ENCODE measurements at regions not wholly inside any gene's neighbourhood (a gene's known extent, or its start where the extent isn't known, plus 50 kb on each side); places are given as distances from the start of the nearest gene placed in this dataset.

DNA sequence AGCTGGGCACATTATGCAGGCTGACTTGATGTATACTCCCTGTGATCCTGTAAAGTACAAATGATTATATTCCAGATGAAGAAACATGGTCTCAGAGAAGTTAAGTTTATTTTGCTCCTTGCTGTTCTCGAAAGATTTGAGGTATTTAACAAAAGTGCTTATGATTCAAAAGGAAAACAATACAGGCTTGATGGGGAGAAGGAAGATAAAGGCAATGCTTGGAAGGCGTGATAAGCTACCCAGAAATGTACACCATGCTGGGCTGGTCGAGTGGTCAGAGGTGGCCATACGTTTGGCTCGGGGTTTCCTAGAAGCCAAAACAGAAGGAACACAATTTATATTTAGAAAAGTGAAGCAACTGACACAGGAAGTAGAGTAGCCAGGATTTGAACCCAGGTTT lies 201.0 kb downstream of the KTN1 start:
- BruUV-seq (replicated peaks) = no TSS peak
- no peak overlapping the region for H3K27ac Mint-ChIP-seq (ENCODE audit: unreplicated experiment)
- H3K27me3 ChIP-seq (replicated peaks; ENCODE audit: control insufficient read depth, insufficient read depth, low read length) = no peaks in the 10 kb centered on the region
- H3K4me1 Mint-ChIP-seq (ENCODE audit: low read depth, unreplicated experiment) = no peaks in the 10 kb centered on the region
- no peaks in the 10 kb centered on the region for H3K4me1 ChIP-seq
- H3K36me3 Mint-ChIP-seq (ENCODE audit: insufficient read depth, unreplicated experiment) = no peaks in the 10 kb centered on the region
- H3K4me3 ChIP-seq (ENCODE audit: low read depth, low read length) = no peak overlapping the region
- peaks cover 6% of the 10 kb centered on the region for H3K27me3 Mint-ChIP-seq (ENCODE audit: insufficient read depth, unreplicated experiment)
- H3K4me3 Mint-ChIP-seq (ENCODE audit: unreplicated experiment) = no peak overlapping the region
- ChIA-PET POLR2A (interaction anchor here (0.7 kb wide), 1 partner anchor 43 kb away, joined by 3 read pairs; no protein-coding TSS in a partner anchor), CTCF (no interaction called here)
- DNase-seq = no peak
- no peaks in the 10 kb centered on the region for H3K9me3 ChIP-seq
- no peak for TF ChIP-seq CTCF (IDR thresholded peaks at IDR 0.05; ENCODE audit: insufficient read depth in 1 of 2, low read depth in 1 of 2, low read length in 1 of 2, severe bottlenecking in 1 of 2, unreplicated experiment in 1 of 2)
- intact Hi-C loops (cut with micrococcal nuclease; ENCODE audit: unreplicated experiment) = no loop called here
- no peaks in the 10 kb centered on the region for H3K36me3 ChIP-seq (ENCODE audit: control insufficient read depth, insufficient read depth, low read length)
- H3K9me3 Mint-ChIP-seq (ENCODE audit: unreplicated experiment) = no peaks in the 10 kb centered on the region

DNA sequence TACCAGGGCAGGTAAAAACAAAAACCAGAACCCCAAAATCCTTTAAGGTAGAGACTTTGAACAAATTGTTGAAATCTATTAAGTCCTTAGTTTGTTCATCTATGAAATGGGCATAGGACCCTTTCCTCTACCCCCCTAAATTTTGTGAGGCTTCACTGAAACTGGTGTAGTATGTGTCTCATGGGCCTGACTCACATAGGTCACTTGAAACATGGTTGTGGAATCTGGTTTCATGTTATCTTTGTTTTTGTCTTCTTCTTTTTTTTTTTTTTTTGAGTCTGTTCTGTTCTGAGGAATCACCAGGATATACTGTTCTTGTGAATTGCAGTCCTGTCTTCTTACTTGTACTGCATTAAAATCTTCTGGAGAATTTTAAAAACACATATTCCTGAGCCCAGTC lies 202.2 kb downstream of the KTN1 start:
- Histone ChIP-seq H3K36me3 (ENCODE audit: control insufficient read depth, insufficient read depth, low read length) (no peaks in the 10 kb centered on the region), H3K4me1 (no peaks in the 10 kb centered on the region), H3K4me3 (ENCODE audit: low read depth, low read length) (no peak overlapping the region), H3K27me3 (replicated peaks; ENCODE audit: control insufficient read depth, insufficient read depth, low read length) (no peaks in the 10 kb centered on the region), H3K9me3 (no peaks in the 10 kb centered on the region)
- no TSS peak for BruUV-seq (replicated peaks)
- Mint-ChIP-seq H3K36me3 (ENCODE audit: insufficient read depth, unreplicated experiment) (no peaks in the 10 kb centered on the region), H3K4me3 (ENCODE audit: unreplicated experiment) (no peak overlapping the region), H3K27ac (ENCODE audit: unreplicated experiment) (no peak overlapping the region), H3K27me3 (ENCODE audit: insufficient read depth, unreplicated experiment) (peaks cover 8% of the 10 kb centered on the region), H3K9me3 (ENCODE audit: unreplicated experiment) (no peaks in the 10 kb centered on the region), H3K4me1 (ENCODE audit: low read depth, unreplicated experiment) (no peaks in the 10 kb centered on the region)
- ChIA-PET POLR2A (no interaction called here), CTCF (no interaction called here)
- no peak for TF ChIP-seq CTCF (IDR thresholded peaks at IDR 0.05; ENCODE audit: insufficient read depth in 1 of 2, low read depth in 1 of 2, low read length in 1 of 2, severe bottlenecking in 1 of 2, unreplicated experiment in 1 of 2)
- DNase-seq = no peak
- intact Hi-C loops (cut with micrococcal nuclease; ENCODE audit: unreplicated experiment) = no loop called here

- intact Hi-C loops (cut with micrococcal nuclease; ENCODE audit: unreplicated experiment) = no loop called here
- no peaks in the 10 kb centered on the region for H3K9me3 ChIP-seq
- H3K27me3 ChIP-seq (replicated peaks; ENCODE audit: control insufficient read depth, insufficient read depth, low read length) = no peaks in the 10 kb centered on the region
- TF ChIP-seq CTCF (IDR thresholded peaks at IDR 0.05; ENCODE audit: insufficient read depth in 1 of 2, low read depth in 1 of 2, low read length in 1 of 2, severe bottlenecking in 1 of 2, unreplicated experiment in 1 of 2) = no peak
- H3K36me3 ChIP-seq (ENCODE audit: control insufficient read depth, insufficient read depth, low read length) = no peaks in the 10 kb centered on the region
- H3K9me3 Mint-ChIP-seq (ENCODE audit: unreplicated experiment) = no peaks in the 10 kb centered on the region
- POLR2A ChIA-PET = no interaction called here
- H3K36me3 Mint-ChIP-seq (ENCODE audit: insufficient read depth, unreplicated experiment) = no peaks in the 10 kb centered on the region
- H3K27me3 Mint-ChIP-seq (ENCODE audit: insufficient read depth, unreplicated experiment) = peaks cover 8% of the 10 kb centered on the region
- H3K4me3 Mint-ChIP-seq (ENCODE audit: unreplicated experiment) = no peak overlapping the region
- CTCF ChIA-PET = interaction anchor here (0.7 kb wide), 1 partner anchor 26 kb away, joined by 7 read pairs; no protein-coding TSS in a partner anchor
- BruUV-seq (replicated peaks) = no TSS peak
- DNase-seq = no peak
- no peak overlapping the region for H3K4me3 ChIP-seq (ENCODE audit: low read depth, low read length)
- no peak overlapping the region for H3K27ac Mint-ChIP-seq (ENCODE audit: unreplicated experiment)
- H3K4me1 Mint-ChIP-seq (ENCODE audit: low read depth, unreplicated experiment) = no peaks in the 10 kb centered on the region
- no peaks in the 10 kb centered on the region for H3K4me1 ChIP-seq
Measured at GRCh38 chr14:55789406-55789805, 209.4 kb downstream of the KTN1 start.
